ENCODE measurements at regions not wholly inside any gene's neighbourhood (a gene's known extent, or its start where the extent isn't known, plus 50 kb on each side); places are given as distances from the start of the nearest gene placed in this dataset.
A peak's percentile ranks its signal among the peaks of the same experiment; 100 is the strongest.
"Not testable (repeated sequence)": the region's sequence is repeated elsewhere in the genome, so short reads cannot be mapped to it uniquely, and the experiment has no call there.

DNA sequence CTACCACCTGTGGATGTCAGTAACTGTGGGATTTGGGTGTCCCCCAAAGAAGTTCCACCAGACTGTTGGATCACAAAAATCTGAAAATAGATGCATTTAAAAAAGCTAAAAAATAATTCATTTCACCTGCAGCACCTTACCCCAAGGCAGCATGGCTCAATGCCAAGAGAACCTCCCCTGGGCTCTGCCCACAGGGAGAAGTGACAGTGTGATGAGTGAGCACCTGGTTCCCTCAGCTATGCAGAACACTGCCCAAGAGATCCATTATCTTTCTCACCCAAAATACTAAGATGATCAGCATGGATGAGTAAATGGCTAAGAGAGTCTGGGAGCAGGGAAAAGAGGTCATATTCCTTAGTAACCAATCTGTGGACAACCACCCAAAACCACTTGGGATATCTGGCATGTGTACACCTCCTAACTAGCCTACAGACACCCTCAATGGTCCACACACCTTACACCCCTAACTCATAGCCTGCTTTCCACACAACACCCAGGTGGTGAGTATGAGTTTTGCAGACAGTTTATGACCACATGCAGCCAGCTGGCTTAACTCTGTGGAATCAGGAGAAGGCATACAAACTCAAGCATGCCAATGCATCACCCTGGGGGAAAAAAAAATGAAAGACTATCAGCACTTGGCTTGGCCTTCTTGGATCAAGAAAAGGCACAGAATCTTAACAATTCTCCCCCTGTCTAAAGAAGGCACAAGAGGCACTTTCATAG lies 416.5 kb upstream of the SMIM31 start:
- no peaks in the 10 kb centered on the region for H3K4me1 ChIP-seq (ENCODE audit: insufficient read depth, insufficient read length)
- no peaks in the 10 kb centered on the region for H3K9me3 ChIP-seq (ENCODE audit: insufficient read depth, low read length)
- H3K27me3 ChIP-seq (ENCODE audit: insufficient read depth, insufficient read length): no peaks in the 10 kb centered on the region
- DNase-seq (ENCODE audit: low read depth, low spot score): no peak
- no peaks in the 10 kb centered on the region for H3K36me3 ChIP-seq (ENCODE audit: insufficient read depth, insufficient read length, low read length)
- no peak overlapping the region for H3K4me3 ChIP-seq (ENCODE audit: insufficient read length, low read depth)
- TF ChIP-seq ZNF274 (IDR thresholded peaks at IDR 0.05; ENCODE audit: low read depth, low read length) (no peak), YY1 (IDR thresholded peaks at IDR 0.05; ENCODE audit: insufficient read depth, insufficient read length) (no peak), SUZ12 (IDR thresholded peaks at IDR 0.05; ENCODE audit: extremely low read depth, insufficient read depth, insufficient read length) (no peak)
- no peak overlapping the region for H3K9ac ChIP-seq (ENCODE audit: insufficient read length, low read depth)

DNA sequence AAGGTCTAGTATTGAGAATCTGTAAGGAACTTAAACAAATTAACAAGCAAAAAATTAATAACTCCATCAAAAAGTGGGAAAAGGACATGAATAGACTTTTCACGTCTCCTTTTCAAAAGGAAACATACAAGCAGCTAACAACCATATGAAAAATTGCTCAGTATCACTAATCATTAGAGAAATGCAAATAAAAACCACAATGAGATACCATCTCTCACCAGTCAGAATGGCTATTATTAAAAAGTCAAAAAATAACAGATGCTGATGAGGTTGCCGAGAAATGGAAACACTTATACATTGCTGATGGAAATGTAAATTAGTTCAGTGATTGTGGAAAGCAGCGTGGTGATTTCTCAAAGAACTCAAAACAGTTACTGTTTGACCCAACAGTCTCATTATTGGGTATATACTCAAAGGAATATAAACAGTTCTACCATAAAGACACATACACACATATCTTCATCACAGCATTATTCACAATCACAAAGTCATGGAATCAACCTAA lies 410.4 kb upstream of the SMIM31 start:
- no peak for DNase-seq (ENCODE audit: low read depth, low spot score)
- H3K9me3 ChIP-seq (ENCODE audit: insufficient read depth, low read length): no peaks in the 10 kb centered on the region
- TF ChIP-seq YY1 (IDR thresholded peaks at IDR 0.05; ENCODE audit: insufficient read depth, insufficient read length) (no peak), ZNF274 (IDR thresholded peaks at IDR 0.05; ENCODE audit: low read depth, low read length) (no peak), SUZ12 (IDR thresholded peaks at IDR 0.05; ENCODE audit: extremely low read depth, insufficient read depth, insufficient read length) (no peak)
- H3K9ac ChIP-seq (ENCODE audit: insufficient read length, low read depth): no peak overlapping the region
- H3K4me1 ChIP-seq (ENCODE audit: insufficient read depth, insufficient read length): no peaks in the 10 kb centered on the region
- no peaks in the 10 kb centered on the region for H3K36me3 ChIP-seq (ENCODE audit: insufficient read depth, insufficient read length, low read length)
- no peak overlapping the region for H3K4me3 ChIP-seq (ENCODE audit: insufficient read length, low read depth)
- no peaks in the 10 kb centered on the region for H3K27me3 ChIP-seq (ENCODE audit: insufficient read depth, insufficient read length)

DNA sequence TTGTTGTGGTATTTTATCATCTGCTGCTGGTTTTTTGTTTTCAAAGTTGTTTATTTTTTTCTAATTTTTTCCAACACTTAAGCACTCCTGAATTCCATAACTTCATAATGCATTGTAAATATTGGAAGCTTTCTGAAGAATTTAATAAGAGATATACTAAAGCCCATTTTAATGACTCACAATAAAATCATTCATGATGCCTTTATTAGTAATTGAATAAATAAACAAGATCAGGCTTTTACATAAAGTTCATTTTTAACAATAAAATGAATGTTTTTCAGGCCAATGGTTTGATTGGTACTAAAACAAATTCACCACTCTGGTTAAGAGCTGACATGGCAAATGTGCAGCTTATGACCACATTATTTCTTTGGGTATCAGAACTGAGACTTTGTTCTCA lies 408.2 kb upstream of the SMIM31 start:
- H3K9me3 ChIP-seq (ENCODE audit: insufficient read depth, low read length): no peaks in the 10 kb centered on the region
- H3K9ac ChIP-seq (ENCODE audit: insufficient read length, low read depth): no peak overlapping the region
- DNase-seq (ENCODE audit: low read depth, low spot score): no peak
- H3K4me3 ChIP-seq (ENCODE audit: insufficient read length, low read depth): no peak overlapping the region
- H3K4me1 ChIP-seq (ENCODE audit: insufficient read depth, insufficient read length): no peaks in the 10 kb centered on the region
- H3K27me3 ChIP-seq (ENCODE audit: insufficient read depth, insufficient read length): no peaks in the 10 kb centered on the region
- TF ChIP-seq ZNF274 (IDR thresholded peaks at IDR 0.05; ENCODE audit: low read depth, low read length): no peak
- no peak for TF ChIP-seq YY1 (IDR thresholded peaks at IDR 0.05; ENCODE audit: insufficient read depth, insufficient read length)
- no peak for TF ChIP-seq SUZ12 (IDR thresholded peaks at IDR 0.05; ENCODE audit: extremely low read depth, insufficient read depth, insufficient read length)
- H3K36me3 ChIP-seq (ENCODE audit: insufficient read depth, insufficient read length, low read length): no peaks in the 10 kb centered on the region

DNA sequence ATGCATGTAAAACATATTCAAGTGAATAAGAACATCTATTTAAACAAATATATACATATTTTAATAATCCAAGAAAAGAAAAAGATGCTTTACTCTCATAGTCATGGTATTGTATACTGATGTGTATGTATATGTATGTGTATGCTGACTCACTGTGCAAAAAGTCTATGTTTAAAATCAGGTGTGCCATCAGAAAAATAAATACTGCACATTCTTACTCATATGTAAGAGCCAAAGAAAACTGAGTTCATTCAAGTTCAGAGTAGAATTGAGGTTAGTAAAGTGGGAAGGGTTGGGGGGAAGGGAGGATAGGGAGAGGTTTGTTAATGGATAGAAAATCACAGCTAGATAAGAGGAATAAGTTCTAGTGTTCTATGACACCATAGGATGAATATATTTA lies 403.9 kb upstream of the SMIM31 start:
- peak overlapping the region; percentile 18 for H3K4me3 ChIP-seq (ENCODE audit: insufficient read length, low read depth)
- H3K9ac ChIP-seq (ENCODE audit: insufficient read length, low read depth): no peak overlapping the region
- no peak for DNase-seq (ENCODE audit: low read depth, low spot score)
- no peak for TF ChIP-seq SUZ12 (IDR thresholded peaks at IDR 0.05; ENCODE audit: extremely low read depth, insufficient read depth, insufficient read length)
- TF ChIP-seq YY1 (IDR thresholded peaks at IDR 0.05; ENCODE audit: insufficient read depth, insufficient read length): no peak
- no peak for TF ChIP-seq ZNF274 (IDR thresholded peaks at IDR 0.05; ENCODE audit: low read depth, low read length)
- no peaks in the 10 kb centered on the region for H3K27me3 ChIP-seq (ENCODE audit: insufficient read depth, insufficient read length)
- no peaks in the 10 kb centered on the region for H3K9me3 ChIP-seq (ENCODE audit: insufficient read depth, low read length)
- no peaks in the 10 kb centered on the region for H3K36me3 ChIP-seq (ENCODE audit: insufficient read depth, insufficient read length, low read length)
- no peaks in the 10 kb centered on the region for H3K4me1 ChIP-seq (ENCODE audit: insufficient read depth, insufficient read length)

DNA sequence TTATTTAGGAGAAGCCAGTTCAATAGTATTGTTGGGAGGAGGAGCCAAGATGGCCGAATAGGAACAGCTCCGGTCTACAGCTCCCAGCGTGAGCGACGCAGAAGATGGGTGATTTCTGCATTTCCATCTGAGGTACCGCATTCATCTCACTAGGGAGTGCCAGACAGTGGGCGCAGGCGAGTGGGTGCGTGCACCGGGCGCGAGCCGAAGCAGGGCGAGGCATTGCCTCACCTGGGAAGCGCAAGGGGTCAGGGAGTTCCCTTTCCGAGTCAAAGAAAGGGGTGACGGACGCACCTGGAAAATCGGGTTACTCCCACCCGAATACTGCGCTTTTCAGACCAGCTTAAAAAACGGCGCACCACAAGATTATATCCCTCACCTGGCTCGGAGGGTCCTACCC lies 403.2 kb upstream of the SMIM31 start:
- not testable (repeated sequence) for H3K9ac ChIP-seq (ENCODE audit: insufficient read length, low read depth); H3K36me3 ChIP-seq (ENCODE audit: insufficient read depth, insufficient read length, low read length); H3K4me1 ChIP-seq (ENCODE audit: insufficient read depth, insufficient read length); H3K27me3 ChIP-seq (ENCODE audit: insufficient read depth, insufficient read length); H3K9me3 ChIP-seq (ENCODE audit: insufficient read depth, low read length)
- DNase-seq (ENCODE audit: low read depth, low spot score): peak; percentile 3
- peak overlapping the region; percentile 32 for H3K4me3 ChIP-seq (ENCODE audit: insufficient read length, low read depth)

DNA sequence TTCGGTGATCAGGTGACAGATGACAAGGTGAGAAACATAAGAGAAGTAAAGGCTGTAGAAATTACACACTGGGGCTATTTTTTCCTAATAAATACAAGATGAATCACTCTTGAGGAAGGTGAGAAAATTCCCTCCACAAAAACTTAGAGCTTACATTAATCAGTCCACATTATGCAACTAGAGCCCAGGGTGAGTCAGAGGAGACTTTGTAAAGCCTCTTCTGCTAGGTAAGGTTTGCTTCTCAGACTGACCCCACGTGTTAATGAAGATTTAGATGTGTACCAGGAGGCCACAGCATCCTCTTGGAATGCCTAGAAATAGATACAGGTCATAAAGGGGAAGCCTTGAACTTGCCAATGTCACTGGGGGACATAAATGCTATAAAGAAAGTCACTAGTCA lies 396.0 kb upstream of the SMIM31 start:
- Histone ChIP-seq H3K36me3 (ENCODE audit: insufficient read depth, insufficient read length, low read length) (no peaks in the 10 kb centered on the region), H3K4me3 (ENCODE audit: insufficient read length, low read depth) (no peak overlapping the region), H3K9me3 (ENCODE audit: insufficient read depth, low read length) (no peaks in the 10 kb centered on the region), H3K27me3 (ENCODE audit: insufficient read depth, insufficient read length) (no peaks in the 10 kb centered on the region), H3K4me1 (ENCODE audit: insufficient read depth, insufficient read length) (no peaks in the 10 kb centered on the region), H3K9ac (ENCODE audit: insufficient read length, low read depth) (no peak overlapping the region)
- DNase-seq (ENCODE audit: low read depth, low spot score): no peak
- TF ChIP-seq ZNF274 (IDR thresholded peaks at IDR 0.05; ENCODE audit: low read depth, low read length) (no peak), YY1 (IDR thresholded peaks at IDR 0.05; ENCODE audit: insufficient read depth, insufficient read length) (no peak), SUZ12 (IDR thresholded peaks at IDR 0.05; ENCODE audit: extremely low read depth, insufficient read depth, insufficient read length) (no peak)

DNA sequence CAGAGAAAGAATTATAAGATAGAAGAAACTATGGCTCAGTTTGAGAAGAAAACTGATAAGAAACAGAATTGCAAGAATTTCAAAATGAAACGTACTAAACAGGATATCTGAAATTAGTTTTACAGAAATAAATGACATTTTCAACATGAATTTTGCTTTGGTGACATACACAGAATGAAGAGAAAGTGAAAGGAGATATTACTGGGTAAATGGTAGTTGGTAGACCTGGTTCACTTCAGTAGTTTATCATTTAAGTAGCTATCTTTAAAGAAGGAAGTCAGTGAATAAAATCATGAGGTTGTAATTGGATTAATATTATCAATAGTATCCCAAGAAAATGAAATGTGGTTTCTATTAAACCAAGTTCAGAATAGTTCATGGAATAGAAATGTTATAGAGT lies 395.5 kb upstream of the SMIM31 start:
- H3K27me3 ChIP-seq (ENCODE audit: insufficient read depth, insufficient read length): no peaks in the 10 kb centered on the region
- H3K4me1 ChIP-seq (ENCODE audit: insufficient read depth, insufficient read length): no peaks in the 10 kb centered on the region
- H3K9ac ChIP-seq (ENCODE audit: insufficient read length, low read depth): no peak overlapping the region
- no peak overlapping the region for H3K4me3 ChIP-seq (ENCODE audit: insufficient read length, low read depth)
- TF ChIP-seq YY1 (IDR thresholded peaks at IDR 0.05; ENCODE audit: insufficient read depth, insufficient read length): no peak
- TF ChIP-seq SUZ12 (IDR thresholded peaks at IDR 0.05; ENCODE audit: extremely low read depth, insufficient read depth, insufficient read length): no peak
- no peak for TF ChIP-seq ZNF274 (IDR thresholded peaks at IDR 0.05; ENCODE audit: low read depth, low read length)
- H3K36me3 ChIP-seq (ENCODE audit: insufficient read depth, insufficient read length, low read length): no peaks in the 10 kb centered on the region
- DNase-seq (ENCODE audit: low read depth, low spot score): no peak
- no peaks in the 10 kb centered on the region for H3K9me3 ChIP-seq (ENCODE audit: insufficient read depth, low read length)

All from NT2/D1 (cell line).